ENCODE measurements at regions not wholly inside any gene's neighbourhood (a gene's known extent, or its start where the extent isn't known, plus 50 kb on each side); places are given as distances from the start of the nearest gene placed in this dataset.

DNA sequence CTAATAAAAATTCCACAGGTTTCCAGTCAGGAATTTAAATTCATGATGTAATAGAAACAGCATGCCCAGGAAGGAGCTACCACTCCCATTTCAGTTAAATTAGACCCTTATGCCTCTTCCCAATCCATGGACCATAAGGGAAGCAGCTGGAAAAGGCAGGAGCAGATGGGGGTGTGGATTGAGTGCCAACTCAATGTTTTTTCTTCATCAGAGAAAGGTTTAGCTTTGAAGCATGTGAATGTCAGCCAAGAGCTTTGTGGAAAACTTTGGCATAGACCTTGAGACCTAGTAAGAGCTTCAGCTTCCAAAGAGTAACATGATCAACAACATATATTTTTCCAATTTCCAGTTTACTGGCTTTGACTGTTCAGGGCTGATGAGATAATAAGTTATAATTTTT is 2139.9 kb downstream of the PCDH9 start:
- TF ChIP-seq, protein P1, sequence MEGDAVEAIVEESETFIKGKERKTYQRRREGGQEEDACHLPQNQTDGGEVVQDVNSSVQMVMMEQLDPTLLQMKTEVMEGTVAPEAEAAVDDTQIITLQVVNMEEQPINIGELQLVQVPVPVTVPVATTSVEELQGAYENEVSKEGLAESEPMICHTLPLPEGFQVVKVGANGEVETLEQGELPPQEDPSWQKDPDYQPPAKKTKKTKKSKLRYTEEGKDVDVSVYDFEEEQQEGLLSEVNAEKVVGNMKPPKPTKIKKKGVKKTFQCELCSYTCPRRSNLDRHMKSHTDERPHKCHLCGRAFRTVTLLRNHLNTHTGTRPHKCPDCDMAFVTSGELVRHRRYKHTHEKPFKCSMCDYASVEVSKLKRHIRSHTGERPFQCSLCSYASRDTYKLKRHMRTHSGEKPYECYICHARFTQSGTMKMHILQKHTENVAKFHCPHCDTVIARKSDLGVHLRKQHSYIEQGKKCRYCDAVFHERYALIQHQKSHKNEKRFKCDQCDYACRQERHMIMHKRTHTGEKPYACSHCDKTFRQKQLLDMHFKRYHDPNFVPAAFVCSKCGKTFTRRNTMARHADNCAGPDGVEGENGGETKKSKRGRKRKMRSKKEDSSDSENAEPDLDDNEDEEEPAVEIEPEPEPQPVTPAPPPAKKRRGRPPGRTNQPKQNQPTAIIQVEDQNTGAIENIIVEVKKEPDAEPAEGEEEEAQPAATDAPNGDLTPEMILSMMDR (conservative IDR thresholded peaks at IDR 0.05; ENCODE audit: low read length), result no peak
- no peak for TF ChIP-seq EZH2phosphoT487 (IDR thresholded peaks at IDR 0.05; ENCODE audit: borderline replicate concordance)

All from Loucy (cell line).